IMR-90 (cell line): ENCODE measurements at regions not wholly inside any gene's neighbourhood (a gene's known extent, or its start where the extent isn't known, plus 50 kb on each side); places are given as distances from the start of the nearest gene placed in this dataset.

Experiments
- ATAC-seq: fragments of 200-7000 bp; cut with Tn5 transposase; 2 replicates; pipeline ENCODE4 v1.9.1; 2020; ENCODE audit warnings: low read depth, mild to moderate bottlenecking, moderate library complexity
- BruUV-seq: library from RNA; stranded (reverse); fragments of 400-500 nt; replicated peaks from 2 replicates; lab custom pipeline; 2021; lab: Mats Ljungman, UMichigan
- CTCF ChIA-PET: fragments of 300-600 bp; formaldehyde crosslinking; extraction: SDS; loops from one replicate; lab custom pipeline; 2021; ENCODE audit warnings: antibody characterized with exemption; lab: Yijun Ruan, JAX
- POLR2A ChIA-PET: fragments of 300-600 bp; sonication (Branson Sonifier 250); formaldehyde crosslinking; loops from one replicate; lab custom pipeline; 2022; ENCODE audit warnings: antibody characterized with exemption; ENCODE audit not compliant: unreplicated experiment; lab: Charles Lee
- DNase-seq: peaks from one replicate; pipeline ENCODE4 v3.0.0; 2013
- H2AFZ ChIP-seq: replicated peaks from 2 replicates; pipeline ENCODE3; 2013; ENCODE audit warnings: low read length, mild to moderate bottlenecking; ENCODE audit not compliant: poor library complexity
- H2AK5ac ChIP-seq: 2 replicates; pipeline ENCODE4 v1.6.1; 2013; ENCODE audit warnings: low read depth, low read length, inconsistent platforms
- H2AK9ac ChIP-seq: replicated peaks from 2 replicates; pipeline ENCODE3; 2013; ENCODE audit warnings: mild to moderate bottlenecking, low read depth, low read length, moderate library complexity; ENCODE audit not compliant: poor library complexity
- H2BK120ac ChIP-seq: 2 replicates; pipeline ENCODE4 v1.6.1; 2013; ENCODE audit warnings: low read depth, low read length, inconsistent platforms
- H2BK15ac ChIP-seq: 3 replicates; pipeline ENCODE4 v1.6.1; 2013; ENCODE audit warnings: low read depth, low read length, inconsistent platforms
- H2BK20ac ChIP-seq: 2 replicates; pipeline ENCODE4 v1.6.1; 2013; ENCODE audit warnings: low read depth, mild to moderate bottlenecking, inconsistent platforms, low read length, moderate library complexity
- H2BK5ac ChIP-seq: 2 replicates; pipeline ENCODE4 v1.6.1; 2013; ENCODE audit warnings: mild to moderate bottlenecking, low read depth, low read length, inconsistent platforms; ENCODE audit not compliant: poor library complexity, severe bottlenecking
- H3K14ac ChIP-seq: replicated peaks from 2 replicates; pipeline ENCODE4 v1.6.1; 2013; ENCODE audit warnings: low read depth, low read length, inconsistent platforms
- H3K18ac ChIP-seq: 2 replicates; pipeline ENCODE4 v1.6.1; 2013; ENCODE audit warnings: low read depth, low read length, control low read depth
- H3K23ac ChIP-seq: 2 replicates; pipeline ENCODE4 v1.6.1; 2013; ENCODE audit warnings: low read depth, low read length, inconsistent platforms
- H3K27ac ChIP-seq: 2 replicates; pipeline ENCODE4 v1.5.1; 2013; ENCODE audit warnings: mild to moderate bottlenecking, control low read depth, low read length; ENCODE audit not compliant: insufficient read depth
- H3K27me3 ChIP-seq: 2 replicates; pipeline ENCODE4 v1.6.1; 2013; ENCODE audit warnings: low read length; ENCODE audit not compliant: control insufficient read depth, insufficient read depth
- H3K36me3 ChIP-seq: 2 replicates; pipeline ENCODE4 v1.6.1; 2013; ENCODE audit warnings: low read length, mixed read lengths; ENCODE audit not compliant: control insufficient read depth, insufficient read depth
- H3K4ac ChIP-seq: 2 replicates; pipeline ENCODE4 v1.6.1; 2013; ENCODE audit warnings: low read depth, low read length, inconsistent platforms
- H3K4me1 ChIP-seq: 2 replicates; pipeline ENCODE4 v1.6.1; 2013; ENCODE audit warnings: low read length, mixed read lengths; ENCODE audit not compliant: control insufficient read depth, insufficient read depth
- H3K4me2 ChIP-seq: 2 replicates; pipeline ENCODE4 v1.6.1; 2013; ENCODE audit warnings: low read depth, mild to moderate bottlenecking, control low read depth, low read length, moderate library complexity
- H3K4me3 ChIP-seq: 2 replicates; pipeline ENCODE4 v1.5.1; 2013; ENCODE audit warnings: low read depth, mild to moderate bottlenecking, control low read depth, low read length, moderate library complexity; ENCODE audit not compliant: insufficient read depth
- H3K56ac ChIP-seq: 2 replicates; pipeline ENCODE4 v1.6.1; 2013; ENCODE audit warnings: low read length, inconsistent platforms; ENCODE audit not compliant: insufficient read depth; ENCODE audit errors: extremely low read depth
- H3K79me1 ChIP-seq, 2 experiments: 2 replicates each; pipeline ENCODE4 v1.6.1; 2013; ENCODE audit warnings: low read length in 2 of 2, inconsistent platforms in 1 of 2, low read depth in 1 of 2
- H3K9ac ChIP-seq: 2 replicates; pipeline ENCODE4 v1.6.1; 2013; ENCODE audit warnings: low read depth, low read length, control low read depth
- H3K9me1 ChIP-seq: 2 replicates; pipeline ENCODE4 v1.6.1; 2013; ENCODE audit warnings: low read length, inconsistent platforms; ENCODE audit not compliant: insufficient read depth
- H3K9me3 ChIP-seq: 2 replicates; pipeline ENCODE4 v1.6.1; 2013; ENCODE audit warnings: low read length; ENCODE audit not compliant: control insufficient read depth, insufficient read depth
- H4K20me1 ChIP-seq: 2 replicates; pipeline ENCODE4 v1.6.1; 2013; ENCODE audit warnings: low read length, inconsistent platforms; ENCODE audit not compliant: insufficient read depth
- H4K5ac ChIP-seq: 2 replicates; pipeline ENCODE4 v1.6.1; 2013; ENCODE audit warnings: mild to moderate bottlenecking, low read depth, low read length, control low read depth
- H4K8ac ChIP-seq, 2 experiments: 2 replicates each; pipeline ENCODE4 v1.6.1; 2013; ENCODE audit warnings: low read depth in 2 of 2, low read length in 2 of 2, control low read depth in 1 of 2, inconsistent platforms in 1 of 2
- H4K91ac ChIP-seq: 2 replicates; pipeline ENCODE4 v1.6.1; 2013; ENCODE audit warnings: low read depth, low read length, inconsistent platforms; ENCODE audit not compliant: insufficient read depth
- RAD21 ChIP-seq: IDR thresholded peaks from 2 replicates; pipeline ENCODE4 v1.6.1; 2012; ENCODE audit warnings: low read length, improper control_type of control experiment
- SMC3 ChIP-seq: fragments of 150-350 bp; IDR thresholded peaks from 2 replicates; pipeline ENCODE4 v1.6.1; 2016; ENCODE audit warnings: low read depth, mild to moderate bottlenecking, antibody characterized with exemption, low read length, moderate library complexity
- WGBS, 2 experiments: methylation state at CpG; one replicate each; pipeline versions ENCODE4 v1.1.5 to v1.1.7; 2013; ENCODE audit warnings: missing lambda C conversion rate in 2 of 2; ENCODE audit not compliant: insufficient read length in 1 of 2; ENCODE audit errors: extremely low coverage in 2 of 2; 5-methylcytosine and 5-hydroxymethylcytosine counted together
- dilution Hi-C: fragments of 300-500 bp; cut with HindIII; formaldehyde crosslinking; loops from one replicate; pipeline ENCODE4 v1.14.3; 2018; ENCODE audit warnings: low sequenced_read_pairs; ENCODE audit not compliant: unreplicated experiment
- in situ Hi-C: fragments of 300-500 bp; cut with MboI; formaldehyde crosslinking; loops from 3 replicates; pipeline ENCODE4 v1.14.3; 2019; ENCODE audit warnings: low sequenced_read_pairs, inconsistent platforms, mixed read lengths
- intact Hi-C: fragments of 100-400 bp; cut with micrococcal nuclease; formaldehyde crosslinking; loops from 2 replicates; pipeline ENCODE4 v1.10.0; 2022
- TF ChIP-seq, protein P1 (sequence below): conservative IDR thresholded peaks from 2 replicates; pipeline ENCODE4 v1.5.1; 2012; ENCODE audit warnings: mild to moderate bottlenecking, low read depth, low read length, improper control_type of control experiment

DNA sequence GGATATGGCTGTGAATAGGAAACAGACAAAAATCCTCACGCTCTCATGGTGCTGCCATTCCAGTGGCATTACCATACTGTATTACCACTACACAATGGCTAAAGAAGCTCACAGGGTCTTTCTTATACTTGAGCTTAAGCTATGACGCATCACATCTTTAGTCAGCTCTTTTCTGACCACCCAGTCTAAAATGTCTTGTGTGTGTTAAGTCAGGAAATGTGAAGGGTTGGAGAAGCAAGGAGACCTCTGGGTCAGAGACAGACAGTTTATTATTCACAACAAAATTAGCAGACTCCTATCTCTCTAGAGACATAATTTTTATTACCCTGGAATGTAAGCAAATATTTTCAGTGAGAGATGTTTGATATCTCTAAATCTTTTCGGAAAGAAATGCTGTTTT lies 1583.2 kb upstream of the WWC1 start:
- BruUV-seq = no TSS peak

More for the DNA sequence above, 1583.2 kb upstream of the WWC1 start:
- Histone ChIP-seq H2AK9ac (no peak overlapping the region), H4K20me1 (no peaks in the 10 kb centered on the region), H3K9me1 (no peaks in the 10 kb centered on the region), H3K4me2 (no peak overlapping the region), H3K56ac (no peak overlapping the region), H3K9ac (no peak overlapping the region), H3K18ac (no peak overlapping the region), H2AK5ac (no peak overlapping the region), H2BK15ac (no peak overlapping the region), H3K9me3 (peaks cover 9% of the 10 kb centered on the region), H4K5ac (no peak overlapping the region), H3K4me3 (no peak overlapping the region), H3K36me3 (no peaks in the 10 kb centered on the region), H2BK20ac (no peak overlapping the region), H2BK5ac (no peak overlapping the region), H3K4me1 (no peaks in the 10 kb centered on the region), H4K8ac (no peak overlapping the region), H3K79me1 (no peaks in the 10 kb centered on the region), H3K23ac (no peak overlapping the region), H2BK120ac (no peak overlapping the region), H3K27me3 (no peaks in the 10 kb centered on the region), H3K27ac (no peak overlapping the region), H3K4ac (no peak overlapping the region), H3K14ac (no peak overlapping the region), H4K91ac (no peak overlapping the region), H2AFZ (no peak overlapping the region)
- dilution Hi-C loops (no loop called here), intact Hi-C loops (no loop called here), in situ Hi-C loops (no loop called here)
- whole genome bisulfite sequencing, 2 experiments = no CpG with 5 or more reads among the region's 3 CpGs
- TF ChIP-seq SMC3 (no peak), RAD21 (no peak)
- TF ChIP-seq, protein P1, sequence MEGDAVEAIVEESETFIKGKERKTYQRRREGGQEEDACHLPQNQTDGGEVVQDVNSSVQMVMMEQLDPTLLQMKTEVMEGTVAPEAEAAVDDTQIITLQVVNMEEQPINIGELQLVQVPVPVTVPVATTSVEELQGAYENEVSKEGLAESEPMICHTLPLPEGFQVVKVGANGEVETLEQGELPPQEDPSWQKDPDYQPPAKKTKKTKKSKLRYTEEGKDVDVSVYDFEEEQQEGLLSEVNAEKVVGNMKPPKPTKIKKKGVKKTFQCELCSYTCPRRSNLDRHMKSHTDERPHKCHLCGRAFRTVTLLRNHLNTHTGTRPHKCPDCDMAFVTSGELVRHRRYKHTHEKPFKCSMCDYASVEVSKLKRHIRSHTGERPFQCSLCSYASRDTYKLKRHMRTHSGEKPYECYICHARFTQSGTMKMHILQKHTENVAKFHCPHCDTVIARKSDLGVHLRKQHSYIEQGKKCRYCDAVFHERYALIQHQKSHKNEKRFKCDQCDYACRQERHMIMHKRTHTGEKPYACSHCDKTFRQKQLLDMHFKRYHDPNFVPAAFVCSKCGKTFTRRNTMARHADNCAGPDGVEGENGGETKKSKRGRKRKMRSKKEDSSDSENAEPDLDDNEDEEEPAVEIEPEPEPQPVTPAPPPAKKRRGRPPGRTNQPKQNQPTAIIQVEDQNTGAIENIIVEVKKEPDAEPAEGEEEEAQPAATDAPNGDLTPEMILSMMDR = no peak
- ATAC-seq = no peak
- POLR2A ChIA-PET = no interaction called here
- CTCF ChIA-PET = interaction anchor here (0.7 kb wide), 1 partner anchor 1328 kb away, joined by 6 read pairs; no protein-coding TSS in a partner anchor
- DNase-seq = no peak
